ENCODE measurements at regions not wholly inside any gene's neighbourhood (a gene's known extent, or its start where the extent isn't known, plus 50 kb on each side); places are given as distances from the start of the nearest gene placed in this dataset.

GRCh38 chr4:28913466-28913865 is 1806.7 kb upstream of the PCDH7 start:
- no peak for DNase-seq

- DNase-seq: no peak
These were observed 1803.6 kb upstream of the PCDH7 start for GRCh38 chr4:28916585-28916984.

- DNase-seq: no peak
These were observed 1801.3 kb upstream of the PCDH7 start for GRCh38 chr4:28918871-28919270.

GRCh38 chr4:28921886-28922285 is 1798.3 kb upstream of the PCDH7 start:
- no peak for DNase-seq

- DNase-seq: no peak
These were observed 1794.0 kb upstream of the PCDH7 start for GRCh38 chr4:28926156-28926555.

- DNase-seq: no peak
These were observed 1777.5 kb upstream of the PCDH7 start for GRCh38 chr4:28942631-28943030.

- DNase-seq: no peak
These were observed 1772.8 kb upstream of the PCDH7 start for GRCh38 chr4:28947374-28947773.

GRCh38 chr4:28948501-28948900 is 1771.7 kb upstream of the PCDH7 start:
- DNase-seq: no peak

GRCh38 chr4:28966982-28967381 is 1753.2 kb upstream of the PCDH7 start:
- no peak for DNase-seq

- DNase-seq: no peak
These were observed 1746.4 kb upstream of the PCDH7 start for GRCh38 chr4:28973587-28974350.

- no peak for DNase-seq
These were observed 1743.8 kb upstream of the PCDH7 start for GRCh38 chr4:28976369-28976768.

GRCh38 chr4:29002151-29002550 is 1718.0 kb upstream of the PCDH7 start:
- no peak for DNase-seq

GRCh38 chr4:29005838-29006237 is 1714.3 kb upstream of the PCDH7 start:
- DNase-seq: no peak

- no peak for DNase-seq
These were observed 1710.3 kb upstream of the PCDH7 start for GRCh38 chr4:29009908-29010307.

- DNase-seq: no peak
These were observed 1706.8 kb upstream of the PCDH7 start for GRCh38 chr4:29013341-29013740.

- no peak for DNase-seq
These were observed 1705.6 kb upstream of the PCDH7 start for GRCh38 chr4:29014555-29014954.

GRCh38 chr4:29033703-29034102 is 1686.5 kb upstream of the PCDH7 start:
- DNase-seq: no peak

GRCh38 chr4:29037501-29037900 is 1682.7 kb upstream of the PCDH7 start:
- no peak for DNase-seq

GRCh38 chr4:29043411-29043810 is 1676.8 kb upstream of the PCDH7 start:
- no peak for DNase-seq

- no peak for DNase-seq
These were observed 1674.0 kb upstream of the PCDH7 start for GRCh38 chr4:29046186-29046585.

GRCh38 chr4:29046781-29047180 is 1673.4 kb upstream of the PCDH7 start:
- no peak for DNase-seq

- DNase-seq: no peak
These were observed 1672.7 kb upstream of the PCDH7 start for GRCh38 chr4:29047341-29048041.

GRCh38 chr4:29051381-29051965 is 1668.7 kb upstream of the PCDH7 start:
- no peak for DNase-seq

- DNase-seq: no peak
These were observed 1667.9 kb upstream of the PCDH7 start for GRCh38 chr4:29052266-29052665.
